HG03575 (cell line): ENCODE measurements at regions not wholly inside any gene's neighbourhood (a gene's known extent, or its start where the extent isn't known, plus 50 kb on each side); places are given as distances from the start of the nearest gene placed in this dataset.
A peak's percentile ranks its signal among the peaks of the same experiment; 100 is the strongest.

ENCODE experiments used
- ATAC-seq: cut with Tn5 transposase; IDR thresholded peaks from one replicate; pipeline ENCODE4 v1.9.1; 2021; ENCODE audit not compliant: unreplicated experiment, insufficient number of reproducible peaks, low FRiP score; ENCODE audit errors: extremely low read depth

GRCh38 chr3:154730186-154730585, 300.2 kb upstream of the GPR149 start:
- no peak for ATAC-seq

GRCh38 chr3:154729741-154730140, 299.8 kb upstream of the GPR149 start:
- no peak for ATAC-seq

GRCh38 chr3:154728285-154728684, 298.3 kb upstream of the GPR149 start:
- no peak for ATAC-seq

GRCh38 chr3:154720921-154721320, 290.9 kb upstream of the GPR149 start:
- ATAC-seq = no peak

- ATAC-seq = no peak
These were observed 288.1 kb upstream of the GPR149 start for GRCh38 chr3:154718053-154718452.

GRCh38 chr3:154716170-154716569, 286.2 kb upstream of the GPR149 start:
- ATAC-seq = no peak

GRCh38 chr3:154708554-154708953, 278.6 kb upstream of the GPR149 start:
- no peak for ATAC-seq

- ATAC-seq = no peak
These were observed 271.1 kb upstream of the GPR149 start for GRCh38 chr3:154701055-154701454.

- ATAC-seq = peak; percentile 51
These were observed 260.4 kb upstream of the GPR149 start for GRCh38 chr3:154690413-154690812.

GRCh38 chr3:154684440-154684839, 254.4 kb upstream of the GPR149 start:
- ATAC-seq = no peak

- ATAC-seq = no peak
These were observed 254.0 kb upstream of the GPR149 start for GRCh38 chr3:154684021-154684420.

- no peak for ATAC-seq
These were observed 248.2 kb upstream of the GPR149 start for GRCh38 chr3:154678041-154678654.

GRCh38 chr3:154668835-154669234, 238.8 kb upstream of the GPR149 start:
- ATAC-seq = no peak

- no peak for ATAC-seq
These were observed 238.2 kb upstream of the GPR149 start for GRCh38 chr3:154668187-154668586.

- no peak for ATAC-seq
These were observed 236.6 kb upstream of the GPR149 start for GRCh38 chr3:154666542-154666941.

GRCh38 chr3:154664714-154665113, 234.7 kb upstream of the GPR149 start:
- ATAC-seq = no peak

GRCh38 chr3:154662851-154663250, 232.9 kb upstream of the GPR149 start:
- no peak for ATAC-seq

- no peak for ATAC-seq
These were observed 230.8 kb upstream of the GPR149 start for GRCh38 chr3:154660811-154661210.

- no peak for ATAC-seq
These were observed 228.0 kb upstream of the GPR149 start for GRCh38 chr3:154658000-154658399.

GRCh38 chr3:154657218-154657617, 227.2 kb upstream of the GPR149 start:
- no peak for ATAC-seq

- no peak for ATAC-seq
These were observed 226.5 kb upstream of the GPR149 start for GRCh38 chr3:154656486-154656885.
